KBM-7 (cell line): ENCODE measurements at regions not wholly inside any gene's neighbourhood (a gene's known extent, or its start where the extent isn't known, plus 50 kb on each side); places are given as distances from the start of the nearest gene placed in this dataset.

Experiments
- DNase-seq: peaks from one replicate; pipeline ENCODE4 v3.0.0-alpha.2; 2015
- in situ Hi-C: fragments of 300-500 bp; cut with MboI; formaldehyde crosslinking; loops from 2 replicates; pipeline ENCODE4 v1.14.3; 2020; ENCODE audit warnings: low sequenced_read_pairs, low pct_unique_long_range_greater_than_20kb, mixed read lengths

DNA sequence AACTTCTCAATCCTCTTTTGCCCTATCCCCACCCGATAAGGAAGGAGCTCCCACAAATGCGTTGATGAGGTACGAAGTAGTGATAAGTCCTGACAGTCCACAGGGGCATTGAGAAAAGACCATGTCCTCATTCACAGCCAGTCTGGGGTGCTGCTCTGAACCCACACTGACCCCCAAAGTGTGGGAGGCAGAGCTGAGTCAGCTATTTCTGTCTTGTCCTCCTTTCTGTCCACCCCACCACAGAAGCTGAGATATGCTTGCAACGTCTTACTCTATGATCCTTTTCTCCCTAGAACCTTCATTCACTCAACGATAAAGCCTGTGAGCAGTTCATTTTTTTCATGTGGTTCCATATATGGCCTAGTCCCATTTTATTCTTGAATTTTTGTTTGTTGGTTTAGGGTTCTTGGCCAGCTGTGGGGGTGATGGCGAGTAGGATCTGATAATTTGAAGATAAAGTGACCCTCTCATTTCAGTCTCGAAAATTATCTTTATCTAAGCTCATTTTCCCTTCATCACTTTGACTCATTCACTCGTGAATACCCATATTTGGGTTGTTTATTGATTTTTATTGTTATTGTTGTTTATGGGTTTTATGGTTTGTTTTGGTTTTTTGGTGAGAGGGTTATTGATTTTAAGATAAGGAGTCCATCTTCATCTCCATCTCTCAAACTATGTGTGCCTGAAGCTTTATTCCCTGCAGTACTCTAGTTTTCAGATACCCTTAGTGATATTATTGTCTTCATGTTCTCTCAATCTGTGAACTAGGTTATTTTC is 58.5 kb upstream of the ZNF366 start:
- no peak for DNase-seq
- in situ Hi-C loops: no loop called here

DNA sequence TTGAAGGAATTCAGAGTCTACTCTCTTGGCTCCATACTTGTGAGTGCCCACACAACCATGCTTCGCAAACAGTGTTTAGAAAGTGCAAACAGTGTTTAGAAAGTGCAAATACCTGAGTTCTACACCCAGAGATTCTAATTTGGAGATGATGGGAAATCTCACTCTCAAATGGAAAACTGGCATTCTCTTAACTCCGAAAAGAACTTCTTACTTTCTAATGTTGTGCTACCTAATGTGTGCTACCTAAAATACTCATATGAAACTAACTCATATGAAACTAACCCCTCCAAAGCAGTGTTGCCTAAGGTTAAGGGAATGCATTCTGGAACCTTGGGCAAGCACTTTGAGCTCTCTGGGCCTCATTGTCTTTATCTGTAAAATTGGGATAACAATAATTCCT is 55.5 kb upstream of the ZNF366 start:
- no peak for DNase-seq
- in situ Hi-C loops: no loop called here

DNA sequence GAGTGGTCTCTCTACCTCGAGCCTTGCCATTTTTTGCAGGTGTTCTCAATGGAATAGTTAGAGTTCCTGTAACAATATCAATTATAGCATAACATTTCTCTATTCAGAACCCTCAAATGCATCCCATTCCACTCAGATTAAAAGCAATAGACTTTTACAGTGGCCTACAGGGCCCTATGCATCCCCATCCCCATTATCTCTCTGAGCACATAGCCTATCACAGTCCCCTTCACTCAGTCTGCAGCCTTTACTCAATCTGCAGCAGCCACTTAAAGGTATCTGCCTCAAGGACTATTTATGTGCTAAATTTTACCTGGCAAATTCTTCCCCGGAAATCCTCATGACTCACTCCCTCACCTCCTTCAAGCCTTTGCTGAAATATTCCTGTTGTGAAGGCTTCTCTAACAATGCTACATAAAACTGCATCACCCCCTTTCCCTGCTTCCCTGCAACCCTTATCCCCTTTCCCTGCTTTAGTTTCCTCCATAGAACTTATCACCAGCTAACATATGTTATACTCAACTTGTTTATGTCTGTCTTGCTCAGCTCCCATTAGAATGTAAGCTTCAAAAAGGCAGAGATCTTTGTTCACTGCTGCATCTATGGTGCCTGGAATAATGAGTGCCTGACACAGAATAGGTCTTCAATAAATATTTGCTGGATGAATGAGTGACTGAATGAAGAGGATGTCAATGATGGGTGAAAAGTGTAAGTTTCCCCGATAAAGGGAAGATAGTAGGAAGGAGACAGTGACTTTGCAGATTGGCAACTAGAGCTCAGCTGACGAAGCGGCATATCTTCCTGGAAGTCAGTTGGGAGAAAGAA is 54.1 kb upstream of the ZNF366 start:
- in situ Hi-C loops: no loop called here
- DNase-seq: no peak

DNA sequence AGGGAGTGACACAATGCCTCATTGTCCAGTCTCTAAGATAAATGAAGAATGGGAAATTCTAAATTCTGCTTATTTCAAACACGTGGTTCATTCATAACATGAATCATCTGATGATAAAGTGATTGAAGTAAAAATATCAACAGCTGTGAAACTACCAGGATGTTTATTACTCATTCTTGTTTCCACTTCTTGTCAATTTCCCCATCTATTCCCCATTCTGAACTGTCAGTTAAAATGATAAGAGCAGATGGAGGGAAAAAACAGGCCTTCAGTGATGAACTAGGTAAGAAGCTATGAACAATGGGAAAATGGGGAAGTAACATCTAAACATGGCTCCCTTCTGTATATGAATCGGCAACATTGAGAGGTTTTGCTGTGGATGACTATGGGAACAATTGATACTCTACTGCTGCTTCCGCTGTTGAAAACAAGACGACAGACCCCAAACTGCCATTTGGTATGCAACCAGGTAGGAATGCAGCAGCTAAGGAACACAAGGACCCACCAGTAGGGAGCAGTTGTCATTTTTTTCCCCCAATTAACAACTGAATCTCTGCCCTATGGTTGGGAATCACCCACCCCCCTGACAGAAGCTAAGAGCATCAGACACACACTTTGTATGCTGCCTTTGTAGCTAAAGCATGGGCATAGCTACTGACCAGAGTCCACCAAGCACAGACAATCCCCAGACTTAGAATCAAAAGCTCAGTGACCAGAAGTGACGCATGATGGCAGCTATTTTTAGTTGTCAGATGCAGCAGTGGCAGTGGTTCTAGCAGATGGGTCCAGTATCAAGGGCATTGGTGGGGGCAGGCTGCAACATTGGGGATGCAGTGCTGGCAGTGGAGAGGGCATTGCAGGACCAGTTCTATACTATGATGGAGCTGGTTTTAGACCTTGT is 52.9 kb upstream of the ZNF366 start:
- peak; percentile 18 for DNase-seq
- in situ Hi-C loops: no loop called here

DNA sequence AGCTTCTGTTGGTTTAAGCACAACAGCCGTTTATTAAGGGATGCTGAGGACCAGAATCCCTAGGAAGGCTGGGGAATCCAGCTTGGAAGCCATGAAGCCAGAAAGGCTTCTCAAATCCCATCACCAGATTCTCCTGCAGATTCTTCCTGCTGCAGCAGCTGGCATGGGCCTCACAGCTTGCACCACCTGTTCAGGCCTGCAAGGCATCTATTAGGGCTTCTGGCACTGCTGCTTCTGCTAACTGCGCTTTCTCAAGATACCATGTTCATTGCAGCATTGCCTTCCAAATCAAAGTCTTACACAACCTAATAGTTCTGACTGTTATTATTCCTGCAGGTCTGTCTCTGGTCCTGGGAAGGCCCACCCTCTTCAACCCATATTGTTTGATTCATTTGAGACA is 51.2 kb upstream of the ZNF366 start:
- DNase-seq: no peak
- in situ Hi-C loops: no loop called here

DNA sequence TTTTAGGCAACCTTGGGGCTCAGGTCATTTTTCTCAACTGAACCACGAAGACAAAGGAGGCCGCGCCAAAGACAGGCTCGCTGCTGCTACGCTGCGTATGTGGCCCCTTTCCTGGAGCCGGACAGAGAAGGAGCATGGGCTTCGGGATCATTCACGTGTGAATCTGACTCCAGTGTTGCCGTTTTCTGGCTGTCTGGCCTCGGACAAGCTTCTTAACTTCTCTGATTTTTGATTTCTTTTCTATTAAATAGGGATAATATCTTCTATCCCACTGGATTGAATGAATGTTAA is 50.8 kb upstream of the ZNF366 start:
- DNase-seq: no peak
- in situ Hi-C loops: no loop called here

DNA sequence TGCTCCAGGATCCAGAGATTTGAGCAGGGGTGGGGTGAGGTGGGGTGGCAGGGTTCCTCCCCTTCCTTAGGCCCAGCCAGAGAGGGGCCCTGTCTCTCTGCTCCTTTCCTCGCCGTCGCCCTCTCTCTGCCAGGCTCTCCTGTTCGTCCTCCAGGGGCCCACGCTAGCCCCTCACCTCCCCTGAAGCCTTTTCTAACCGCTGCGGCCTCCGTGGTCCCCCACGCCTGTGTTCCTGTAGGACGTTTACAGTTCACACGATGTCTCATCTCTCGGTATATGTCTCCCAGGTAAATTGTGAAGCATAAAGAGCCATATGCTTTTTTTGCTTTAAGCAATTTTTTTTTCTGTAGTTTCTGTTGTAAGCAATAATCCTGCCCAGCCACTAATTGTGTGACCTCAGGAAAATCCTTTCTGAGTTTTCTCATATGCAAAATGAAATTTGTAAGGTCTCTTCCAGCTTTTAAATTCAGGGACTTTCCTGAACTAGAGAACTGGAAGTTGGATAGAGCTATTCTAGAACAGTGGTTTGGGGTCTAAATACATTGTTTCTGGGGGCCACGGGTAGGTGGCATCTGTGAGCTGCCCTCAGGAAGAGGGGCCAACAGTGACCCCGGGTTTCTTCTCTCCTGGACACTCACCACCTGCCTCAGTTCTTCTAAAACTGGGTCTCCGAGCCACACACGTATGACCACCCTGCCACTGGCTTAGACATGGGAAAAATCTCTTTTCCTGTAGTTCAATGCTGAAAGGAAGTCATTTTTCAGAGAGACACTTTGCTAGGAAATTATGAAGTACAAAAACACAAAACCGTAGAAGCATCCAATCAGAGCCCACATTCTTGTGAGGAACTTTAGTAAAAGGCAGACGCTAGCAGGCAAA is 50.2 kb upstream of the ZNF366 start:
- DNase-seq: no peak
- in situ Hi-C loops: no loop called here
